DMS153 treated with DMSO at 0.1 percent for 48 hours (cell line): ENCODE measurements at regions not wholly inside any gene's neighbourhood (a gene's known extent, or its start where the extent isn't known, plus 50 kb on each side); places are given as distances from the start of the nearest gene placed in this dataset.
"Not testable (repeated sequence)": the region's sequence is repeated elsewhere in the genome, so short reads cannot be mapped to it uniquely, and the experiment has no call there.

ENCODE experiments used
- DNase-seq: peaks from one replicate; lab custom pipeline; 2025; ENCODE audit not compliant: unreplicated experiment; lab: John Stamatoyannopoulos, UW

DNA sequence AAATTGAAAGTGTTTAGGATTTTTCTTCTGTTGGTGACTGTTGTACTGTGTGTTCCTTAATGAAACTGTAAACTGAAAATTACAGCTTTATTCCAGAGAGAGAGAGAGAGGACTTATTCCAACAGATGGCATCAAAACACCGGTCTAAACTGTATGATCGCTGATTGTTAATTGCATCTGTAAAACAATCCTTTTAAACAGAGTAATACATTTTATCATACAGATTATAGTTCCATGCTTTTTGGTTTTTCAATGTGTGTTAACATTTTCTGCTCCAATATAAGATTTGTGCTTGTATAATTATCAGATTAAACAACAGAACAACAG is 289.7 kb upstream of the DNAJC19 start:
- DNase-seq = no peak

DNA sequence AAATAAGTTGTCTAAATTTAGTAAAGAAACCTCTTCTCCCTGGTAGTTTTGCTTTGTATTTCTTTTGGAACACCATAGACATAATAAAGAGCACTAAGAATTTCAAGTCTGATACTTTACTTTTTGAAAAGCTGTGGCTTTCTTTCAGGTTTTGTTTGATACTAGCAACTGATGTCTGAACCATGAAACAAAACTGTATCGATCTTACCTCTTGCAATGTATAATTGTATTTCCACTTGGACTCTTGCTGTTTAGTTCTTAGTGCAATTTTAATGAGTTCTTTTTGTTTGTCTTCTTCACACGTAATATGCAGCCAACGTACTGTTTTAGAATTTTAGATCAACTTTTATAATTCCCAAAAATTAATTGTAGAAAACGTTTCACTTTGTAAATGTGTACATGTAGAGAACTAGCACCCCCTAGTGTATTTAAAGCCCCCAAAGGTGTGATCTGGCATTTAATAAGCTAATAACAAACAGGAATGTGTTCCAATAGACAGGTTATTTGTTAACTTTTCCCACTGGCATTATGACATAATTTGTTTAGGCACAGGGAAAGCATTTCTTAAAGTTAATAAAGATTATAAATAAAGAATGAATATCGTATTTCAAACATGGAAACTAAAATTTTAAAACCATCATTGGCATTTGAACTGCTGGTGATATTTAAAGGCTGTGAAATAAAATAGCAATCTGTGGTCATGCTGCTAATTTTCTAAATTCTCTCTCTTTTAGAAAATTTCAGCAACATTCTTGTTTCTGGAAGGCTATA is 289.1 kb upstream of the DNAJC19 start:
- no peak for DNase-seq

DNA sequence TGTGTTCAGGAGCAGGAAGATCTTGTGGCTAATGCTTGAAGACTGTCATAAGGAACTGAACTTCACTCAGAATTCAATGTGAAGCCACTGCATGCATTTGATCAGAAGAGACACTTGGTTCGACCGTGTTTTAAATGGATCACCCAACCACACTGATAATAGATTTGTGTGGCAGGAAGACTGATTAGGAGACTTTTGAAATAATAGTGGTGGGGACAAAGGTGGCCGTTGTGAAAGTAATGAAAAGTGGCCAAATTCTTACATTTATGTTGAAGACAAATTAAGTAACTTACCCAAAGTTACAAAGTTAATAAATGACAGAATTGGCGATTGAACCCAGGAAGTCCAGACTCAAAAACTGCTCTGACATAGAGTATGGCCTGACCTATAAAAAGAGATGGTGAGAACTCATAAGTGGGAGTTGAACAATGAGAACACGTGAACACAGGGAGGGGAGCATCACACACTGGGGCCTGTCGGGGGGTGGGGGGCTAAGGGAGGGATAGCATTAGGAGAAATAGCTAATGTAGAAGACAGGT is 286.9 kb upstream of the DNAJC19 start:
- no peak for DNase-seq

GRCh38 chr3:181274025-181274424 is 284.5 kb upstream of the DNAJC19 start:
- no peak for DNase-seq

DNA sequence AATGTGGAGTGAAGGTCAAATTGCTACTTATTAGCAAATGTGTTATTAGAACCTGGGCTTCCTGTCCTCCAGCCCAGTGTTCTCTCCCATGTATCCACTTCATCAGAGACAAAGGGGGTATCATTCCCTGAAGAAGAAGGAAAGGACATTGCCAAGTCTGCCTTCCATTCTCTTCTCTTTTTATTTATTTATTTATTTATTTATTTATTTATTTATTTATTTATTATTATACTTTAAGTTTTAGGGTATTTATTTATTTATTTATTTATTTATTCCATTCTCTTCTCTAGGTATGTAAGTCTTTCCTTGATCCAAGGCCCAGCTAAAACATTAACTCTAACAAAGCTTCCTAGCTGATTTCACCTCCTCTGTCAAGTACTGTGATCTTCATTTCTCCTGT is 277.8 kb upstream of the DNAJC19 start:
- no peak for DNase-seq

DNA sequence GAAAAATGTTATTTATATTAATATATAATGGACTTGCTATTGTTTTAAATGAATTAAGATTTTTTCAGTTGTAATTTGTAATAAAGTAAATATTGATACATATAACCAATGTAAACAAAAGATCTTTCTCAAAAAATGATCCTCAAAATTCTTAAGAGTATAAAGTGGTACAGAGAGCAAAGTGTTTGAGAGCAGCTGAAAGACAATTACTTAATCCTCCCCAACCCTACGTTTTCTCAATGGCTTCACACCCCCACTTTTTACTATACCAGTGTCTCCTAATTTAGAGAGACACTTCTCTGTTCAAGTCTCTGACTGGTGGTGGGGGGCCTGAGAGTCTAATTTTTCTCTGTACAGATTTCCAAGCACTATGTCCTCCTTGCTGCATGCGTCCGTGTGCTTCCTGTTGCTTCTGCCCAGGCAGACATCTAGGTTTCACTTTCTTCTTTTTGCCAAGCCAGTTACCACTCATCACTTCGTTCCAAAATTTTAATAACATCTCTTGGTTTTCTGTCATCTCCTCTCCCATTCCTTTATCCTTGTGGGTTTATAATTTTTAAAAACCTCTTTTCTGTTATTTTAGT is 276.3 kb upstream of the DNAJC19 start:
- DNase-seq = no peak

DNA sequence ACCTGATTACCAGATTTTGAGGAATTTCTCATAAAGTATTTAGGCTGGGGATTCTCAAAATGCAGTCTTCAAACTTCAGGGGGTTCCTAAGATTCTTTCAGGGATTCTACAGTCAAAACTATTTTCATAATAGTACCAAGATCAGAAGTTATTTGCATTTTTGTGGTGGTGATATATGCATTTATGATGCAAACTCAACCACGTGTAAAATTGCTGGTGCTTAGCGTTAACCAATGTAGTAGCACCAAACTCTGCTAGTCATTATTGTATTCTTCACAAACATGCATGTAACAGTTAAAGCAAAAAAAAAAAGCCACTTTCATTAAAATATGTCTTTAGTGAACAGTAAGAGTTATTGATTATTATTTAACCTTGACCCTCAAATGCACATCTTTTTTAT is 274.9 kb upstream of the DNAJC19 start:
- DNase-seq = no peak

- no peak for DNase-seq
Measured at GRCh38 chr3:181253796-181254195, 264.3 kb upstream of the DNAJC19 start.

- DNase-seq = peak; percentile 16
Measured at GRCh38 chr3:181252631-181253030, 263.1 kb upstream of the DNAJC19 start.

GRCh38 chr3:181250714-181251113 is 261.2 kb upstream of the DNAJC19 start:
- no peak for DNase-seq

DNA sequence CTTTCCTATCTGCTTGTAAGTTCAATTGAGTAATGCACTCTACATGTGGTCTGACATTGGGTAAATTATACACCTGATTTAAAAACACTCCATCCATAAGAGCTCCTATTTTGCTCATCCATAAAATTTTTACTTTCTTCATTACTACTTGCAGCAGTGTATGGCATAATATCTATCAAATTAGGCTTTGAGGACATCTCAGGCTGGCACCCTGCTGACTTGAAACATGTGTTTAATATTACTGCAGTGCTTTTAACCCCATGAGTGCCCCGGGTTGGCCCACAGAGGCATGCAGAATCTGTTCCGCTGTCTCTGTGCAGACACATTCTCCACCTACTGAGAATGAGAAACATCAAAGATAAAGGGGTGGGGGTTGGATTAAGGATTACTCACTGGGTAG is 249.9 kb upstream of the DNAJC19 start:
- no peak for DNase-seq

DNA sequence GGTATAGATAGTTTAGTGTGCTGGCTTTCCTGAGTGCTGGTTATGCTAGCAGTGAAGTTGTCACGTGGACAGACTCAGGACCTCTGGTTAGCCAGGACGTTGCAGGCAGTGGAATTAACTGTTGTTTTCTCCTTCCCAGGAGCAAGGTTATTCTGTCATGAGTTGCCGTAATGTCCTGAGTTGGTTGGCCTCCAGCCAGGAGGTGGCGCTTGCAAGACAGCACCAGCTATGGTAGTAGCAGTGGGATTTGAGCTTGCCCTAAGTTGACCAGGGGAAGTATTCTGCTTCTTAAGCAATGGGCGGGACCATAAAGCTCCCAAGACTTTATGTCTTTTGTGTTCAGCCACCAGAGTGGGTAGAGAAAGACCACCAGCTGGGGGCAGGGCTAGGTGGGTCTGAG is 240.7 kb upstream of the DNAJC19 start:
- DNase-seq = no peak

DNA sequence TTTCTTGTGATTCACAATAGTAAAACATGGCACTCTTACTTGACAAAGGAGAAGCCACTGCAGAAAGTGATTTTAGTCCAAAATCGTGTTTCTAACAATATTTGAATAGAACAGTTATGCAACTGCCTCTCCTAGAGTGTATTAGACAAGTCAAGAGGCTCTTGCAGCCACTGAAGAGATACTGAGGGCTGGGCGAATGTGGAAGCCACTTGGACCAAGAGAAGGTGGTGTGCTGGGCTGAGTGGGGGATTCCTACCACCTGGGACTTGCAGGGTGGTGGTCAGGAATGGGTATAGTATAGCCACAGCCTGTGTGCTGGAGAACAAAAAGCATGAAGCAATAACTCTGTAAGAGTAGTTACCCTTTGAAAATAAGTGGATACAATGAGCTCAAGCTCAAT is 223.8 kb upstream of the DNAJC19 start:
- DNase-seq = no peak

DNA sequence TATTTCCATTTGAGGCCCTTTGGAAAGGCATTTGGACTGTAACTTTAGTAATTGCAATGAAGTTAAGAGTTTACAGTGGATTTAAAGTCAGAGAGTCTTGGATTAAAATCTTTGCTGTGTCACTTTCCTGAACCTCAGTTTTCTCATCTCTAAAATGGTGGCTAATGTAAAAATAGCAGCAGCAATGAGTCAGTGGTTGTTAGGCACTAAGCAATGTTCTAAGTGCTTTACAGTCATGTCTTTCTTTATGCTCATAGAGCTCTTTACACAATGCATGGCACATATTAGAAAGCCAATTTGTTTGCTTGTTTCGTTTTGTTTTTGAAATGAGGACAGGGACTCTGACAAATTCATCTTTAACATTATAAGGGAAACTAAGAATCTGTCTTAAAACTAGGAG is 222.7 kb upstream of the DNAJC19 start:
- DNase-seq = no peak

DNA sequence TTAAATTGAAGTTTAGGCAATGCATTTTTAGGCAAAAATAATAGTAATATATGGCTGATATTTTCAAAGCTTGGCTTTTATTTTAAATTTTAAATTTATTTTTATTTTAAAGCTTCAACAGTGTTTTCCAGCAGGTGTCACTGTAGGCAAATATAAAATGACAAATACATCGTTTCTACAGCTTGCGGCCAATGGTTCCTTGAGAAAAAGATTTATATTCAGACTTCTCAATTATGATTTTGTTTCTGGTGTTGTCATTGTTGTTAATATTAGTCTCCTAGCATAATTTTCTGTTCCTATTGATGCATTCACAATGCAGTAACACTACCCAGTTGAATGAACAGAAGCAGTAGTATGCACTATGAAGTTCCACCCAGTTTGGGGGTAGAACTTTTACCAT is 220.7 kb upstream of the DNAJC19 start:
- peak; percentile 34 for DNase-seq

GRCh38 chr3:181189556-181189955 is 200.0 kb upstream of the DNAJC19 start:
- no peak for DNase-seq

DNA sequence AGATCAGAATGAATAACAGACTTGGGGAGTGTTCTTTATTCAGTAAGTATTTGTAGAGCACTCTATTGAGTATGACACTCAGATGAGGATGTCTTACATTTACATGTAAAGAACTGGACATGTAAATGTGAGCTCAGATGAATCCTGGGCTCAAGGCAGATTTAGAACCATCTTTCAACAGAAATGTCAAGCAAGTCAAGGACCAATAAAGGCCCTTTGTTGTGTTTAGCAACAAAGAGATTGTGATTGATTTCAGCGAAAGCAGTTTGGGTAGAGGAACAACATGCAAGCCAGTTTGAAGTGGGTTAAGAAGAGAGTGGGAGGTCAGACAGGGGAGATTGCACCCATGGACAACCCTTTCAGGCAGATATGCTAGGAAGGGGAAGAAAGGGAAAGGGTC is 194.2 kb upstream of the DNAJC19 start:
- no peak for DNase-seq

DNA sequence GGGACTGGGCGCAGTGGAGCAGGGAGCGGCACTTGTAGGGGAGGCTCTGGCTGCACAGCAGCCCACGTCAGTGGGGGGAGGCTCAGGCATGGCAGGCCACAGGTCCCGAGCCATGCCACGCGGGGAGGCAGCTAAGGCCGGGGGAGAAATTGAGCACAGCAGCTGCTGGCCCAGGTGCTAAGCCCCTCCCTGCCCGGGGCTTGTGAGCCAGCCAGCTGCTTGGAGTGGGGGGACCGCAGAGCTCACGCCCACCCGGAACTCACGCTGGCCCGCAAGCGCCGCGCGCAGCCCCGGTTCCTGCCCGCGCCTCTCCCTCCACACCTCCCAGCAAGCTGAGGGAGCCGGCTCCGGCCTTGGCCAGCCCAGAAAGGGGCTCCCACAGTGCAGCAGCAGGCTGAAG is 193.5 kb upstream of the DNAJC19 start:
- DNase-seq = not testable (repeated sequence)

GRCh38 chr3:181178991-181179390 is 189.5 kb upstream of the DNAJC19 start:
- no peak for DNase-seq

DNA sequence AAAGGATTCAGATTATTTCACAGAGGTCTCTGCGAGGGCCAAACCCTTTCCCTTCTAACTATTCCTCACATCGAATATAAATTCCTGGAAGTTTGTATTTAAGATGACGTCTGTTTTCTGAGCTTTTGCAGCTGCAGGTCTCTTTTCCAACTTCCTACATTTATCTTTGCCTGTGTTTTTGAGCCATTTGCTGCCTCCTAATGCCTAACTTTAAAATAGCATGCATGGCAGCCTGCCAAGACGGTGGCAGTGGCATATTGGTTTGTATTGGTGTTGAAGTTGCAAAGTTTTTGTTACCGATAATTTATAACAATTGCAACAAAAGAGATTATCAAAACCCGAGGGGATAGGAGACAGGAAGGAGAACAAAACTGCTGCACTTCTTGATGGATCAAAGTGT is 187.1 kb upstream of the DNAJC19 start:
- peak; percentile 58 for DNase-seq

DNA sequence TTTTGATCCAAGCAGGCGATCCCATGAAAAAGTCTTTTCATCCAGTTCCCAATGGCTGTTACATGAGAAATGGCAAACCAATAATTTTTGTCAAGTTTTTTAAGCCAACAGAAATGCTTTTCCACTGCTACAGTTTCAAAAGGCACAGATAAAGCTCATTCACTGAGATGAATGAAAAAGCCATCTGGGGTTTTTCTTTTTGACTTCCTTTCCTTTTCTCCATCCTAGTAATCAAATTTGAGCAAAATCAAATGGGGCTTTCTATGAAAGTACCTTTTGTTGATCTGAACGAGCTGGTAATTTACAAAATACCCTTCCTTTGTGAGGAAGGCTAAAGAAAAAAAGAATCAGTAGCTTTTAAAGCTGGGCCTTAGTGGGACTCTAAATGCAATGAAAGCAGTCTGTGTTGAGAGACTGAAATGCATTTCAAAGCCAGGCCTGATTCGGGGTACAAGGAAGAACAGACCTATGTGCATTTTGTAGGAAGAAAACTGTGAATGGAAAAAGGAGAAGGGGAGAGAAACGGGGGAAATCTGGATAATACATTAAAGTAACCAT is 185.2 kb upstream of the DNAJC19 start:
- no peak for DNase-seq

GRCh38 chr3:181174022-181174421 is 184.5 kb upstream of the DNAJC19 start:
- no peak for DNase-seq

- DNase-seq = no peak
Measured at GRCh38 chr3:181173227-181173626, 183.7 kb upstream of the DNAJC19 start.
